ENCODE measurements at regions not wholly inside any gene's neighbourhood (a gene's known extent, or its start where the extent isn't known, plus 50 kb on each side); places are given as distances from the start of the nearest gene placed in this dataset.

DNA sequence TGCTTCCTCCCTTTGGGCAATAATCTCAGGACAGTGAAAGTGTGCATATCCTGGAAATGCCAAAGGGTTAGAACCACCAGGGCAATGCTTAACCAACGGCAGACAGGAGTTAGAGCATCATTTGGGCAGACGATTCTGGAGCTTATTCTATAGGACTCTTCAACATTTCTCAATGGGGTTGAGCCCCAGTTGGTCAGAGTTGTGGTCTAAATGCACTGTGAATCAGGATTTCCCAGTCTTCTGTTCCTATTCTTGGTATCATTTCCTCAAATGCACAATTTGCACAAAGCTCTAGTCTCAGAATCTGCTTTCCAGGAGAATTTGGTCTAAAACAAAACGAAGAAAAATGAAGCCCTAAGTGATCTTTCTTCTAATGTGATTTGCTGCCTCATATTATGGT lies 389.6 kb upstream of the JAG1 start (continued):
- TF ChIP-seq ZBTB33 (IDR thresholded peaks at IDR 0.05; ENCODE audit: extremely low read depth, insufficient replicate concordance, low read length) (no peak), POLR2AphosphoS5 (IDR thresholded peaks at IDR 0.05; ENCODE audit: low read depth, low read length) (no peak), SIN3A (IDR thresholded peaks at IDR 0.05; ENCODE audit: low read depth) (no peak), EGR1 (IDR thresholded peaks at IDR 0.05; ENCODE audit: low read depth) (no peak), FOSL1 (IDR thresholded peaks at IDR 0.05; ENCODE audit: low read depth) (no peak), REST (IDR thresholded peaks at IDR 0.05; ENCODE audit: low read depth) (no peak), TCF7L2 (IDR thresholded peaks at IDR 0.05; ENCODE audit: borderline replicate concordance, extremely low read depth, insufficient read depth, insufficient read length) (no peak)

GRCh38 chr20:11064946-11065345 lies 391.1 kb upstream of the JAG1 start:
- Histone ChIP-seq H3K9ac (ENCODE audit: low read length) (no peak overlapping the region), H2AFZ (ENCODE audit: low read depth, low read length, poor library complexity, severe bottlenecking) (no peak overlapping the region), H3K4me3 (replicated peaks in 1 of 2; ENCODE audit: low read depth in 1 of 2, low read length in 2 of 2) (no peak overlapping the region), H3K27ac (ENCODE audit: low read depth, low read length) (no peak overlapping the region), H3K9me3 (ENCODE audit: control insufficient read depth in 1 of 2, insufficient read depth in 1 of 2, low read depth in 1 of 2, low read length in 2 of 2) (no peaks in the 10 kb centered on the region), H3K36me3 (ENCODE audit: control insufficient read depth in 1 of 2, insufficient read depth in 2 of 2, low read length in 2 of 2) (no peaks in the 10 kb centered on the region), H3K79me2 (ENCODE audit: insufficient read depth, low read length) (no peaks in the 10 kb centered on the region), H3K27me3 (ENCODE audit: insufficient read depth, low read length) (no peaks in the 10 kb centered on the region), H3K4me1 (ENCODE audit: control insufficient read depth in 1 of 2, insufficient read depth in 2 of 2, low read length in 2 of 2) (no peaks in the 10 kb centered on the region), H3K9me2 (ENCODE audit: insufficient read depth) (no peaks in the 10 kb centered on the region), H4K20me1 (ENCODE audit: insufficient read depth) (no peaks in the 10 kb centered on the region), H3K4me2 (ENCODE audit: low read length) (no peak overlapping the region)
- ChIA-PET POLR2A (no interaction called here), CTCF (no interaction called here), RAD21 (ENCODE audit: low non-redundant PET in 1 of 2, low total read pairs in 2 of 2, uncharacterized antibody in 2 of 2, unreplicated experiment in 2 of 2) (no interaction called here)
- intact Hi-C loops (cut with micrococcal nuclease), result no loop called here
- no TSS peak for BruUV-seq (replicated peaks)
- no peak for DNase-seq (ENCODE audit: low read depth, low spot score)
- TF ChIP-seq EZH2 (IDR thresholded peaks at IDR 0.05), result no peak
- no peak for TF ChIP-seq SIN3A (IDR thresholded peaks at IDR 0.05; ENCODE audit: low read depth)
- no peak for TF ChIP-seq JUND (IDR thresholded peaks at IDR 0.05)
- no peak for TF ChIP-seq ELF1 (IDR thresholded peaks at IDR 0.05; ENCODE audit: borderline replicate concordance, low read depth)
- TF ChIP-seq SRF (IDR thresholded peaks at IDR 0.05; ENCODE audit: low read depth), result no peak
- no peak for TF ChIP-seq POLR2A (IDR thresholded peaks at IDR 0.05; ENCODE audit: borderline replicate concordance, extremely low read depth, insufficient read depth, insufficient read length)
- no peak for TF ChIP-seq TCF7L2 (IDR thresholded peaks at IDR 0.05; ENCODE audit: borderline replicate concordance, extremely low read depth, insufficient read depth, insufficient read length)
- TF ChIP-seq CEBPB (IDR thresholded peaks at IDR 0.05; ENCODE audit: low read depth), result no peak
- no peak for TF ChIP-seq EGR1 (IDR thresholded peaks at IDR 0.05; ENCODE audit: low read depth)
- no peak for ATAC-seq
